ENCODE measurements at regions not wholly inside any gene's neighbourhood (a gene's known extent, or its start where the extent isn't known, plus 50 kb on each side); places are given as distances from the start of the nearest gene placed in this dataset.

GRCh38 chr10:32180390-32181280, 124.4 kb upstream of the KIF5B start:
- TF ChIP-seq, protein P1, sequence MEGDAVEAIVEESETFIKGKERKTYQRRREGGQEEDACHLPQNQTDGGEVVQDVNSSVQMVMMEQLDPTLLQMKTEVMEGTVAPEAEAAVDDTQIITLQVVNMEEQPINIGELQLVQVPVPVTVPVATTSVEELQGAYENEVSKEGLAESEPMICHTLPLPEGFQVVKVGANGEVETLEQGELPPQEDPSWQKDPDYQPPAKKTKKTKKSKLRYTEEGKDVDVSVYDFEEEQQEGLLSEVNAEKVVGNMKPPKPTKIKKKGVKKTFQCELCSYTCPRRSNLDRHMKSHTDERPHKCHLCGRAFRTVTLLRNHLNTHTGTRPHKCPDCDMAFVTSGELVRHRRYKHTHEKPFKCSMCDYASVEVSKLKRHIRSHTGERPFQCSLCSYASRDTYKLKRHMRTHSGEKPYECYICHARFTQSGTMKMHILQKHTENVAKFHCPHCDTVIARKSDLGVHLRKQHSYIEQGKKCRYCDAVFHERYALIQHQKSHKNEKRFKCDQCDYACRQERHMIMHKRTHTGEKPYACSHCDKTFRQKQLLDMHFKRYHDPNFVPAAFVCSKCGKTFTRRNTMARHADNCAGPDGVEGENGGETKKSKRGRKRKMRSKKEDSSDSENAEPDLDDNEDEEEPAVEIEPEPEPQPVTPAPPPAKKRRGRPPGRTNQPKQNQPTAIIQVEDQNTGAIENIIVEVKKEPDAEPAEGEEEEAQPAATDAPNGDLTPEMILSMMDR (IDR thresholded peaks at IDR 0.05; ENCODE audit: poor library complexity, severe bottlenecking), result no peak
- no peak for TF ChIP-seq MXI1 (conservative IDR thresholded peaks at IDR 0.05; ENCODE audit: poor library complexity, severe bottlenecking)
- no peak for TF ChIP-seq EZH2 (IDR thresholded peaks at IDR 0.05; ENCODE audit: borderline replicate concordance, insufficient read depth, low read length, poor library complexity, severe bottlenecking)
- TF ChIP-seq TAF1 (IDR thresholded peaks at IDR 0.05; ENCODE audit: low read depth), result no peak
- no peak for TF ChIP-seq EP300 (conservative IDR thresholded peaks at IDR 0.05; ENCODE audit: poor library complexity, severe bottlenecking)
- TF ChIP-seq REST (IDR thresholded peaks at IDR 0.05; ENCODE audit: borderline replicate concordance), result no peak
- no peak for TF ChIP-seq POLR2AphosphoS5 (IDR thresholded peaks at IDR 0.05)
- TF ChIP-seq SMC3 (conservative IDR thresholded peaks at IDR 0.05; ENCODE audit: poor library complexity), result no peak
- no peak for TF ChIP-seq RAD21 (conservative IDR thresholded peaks at IDR 0.05)
- Histone ChIP-seq H3K27me3 (ENCODE audit: insufficient read depth, low read depth, low read length) (no peaks in the 10 kb centered on the region), H3K9ac (ENCODE audit: low read length) (no peak overlapping the region), H3K4me3 (ENCODE audit: low read length) (no peak overlapping the region), H3K9me2 (ENCODE audit: insufficient read depth, low read length) (no peaks in the 10 kb centered on the region), H3F3A (ENCODE audit: insufficient read depth, low read length, poor library complexity, severe bottlenecking) (no peaks in the 10 kb centered on the region), H3K79me2 (replicated peaks; ENCODE audit: insufficient read depth, low read length) (no peaks in the 10 kb centered on the region), H4K20me1 (ENCODE audit: insufficient read depth) (no peaks in the 10 kb centered on the region), H3K36me3 (ENCODE audit: insufficient read depth, low read length) (no peaks in the 10 kb centered on the region), H3K27ac (ENCODE audit: low read length) (no peak overlapping the region), H3K9me3 (ENCODE audit: low read length) (no peaks in the 10 kb centered on the region), H2AFZ (ENCODE audit: low read depth, low read length) (no peak overlapping the region), H3K4me2 (ENCODE audit: low read length) (no peak overlapping the region)

DNA sequence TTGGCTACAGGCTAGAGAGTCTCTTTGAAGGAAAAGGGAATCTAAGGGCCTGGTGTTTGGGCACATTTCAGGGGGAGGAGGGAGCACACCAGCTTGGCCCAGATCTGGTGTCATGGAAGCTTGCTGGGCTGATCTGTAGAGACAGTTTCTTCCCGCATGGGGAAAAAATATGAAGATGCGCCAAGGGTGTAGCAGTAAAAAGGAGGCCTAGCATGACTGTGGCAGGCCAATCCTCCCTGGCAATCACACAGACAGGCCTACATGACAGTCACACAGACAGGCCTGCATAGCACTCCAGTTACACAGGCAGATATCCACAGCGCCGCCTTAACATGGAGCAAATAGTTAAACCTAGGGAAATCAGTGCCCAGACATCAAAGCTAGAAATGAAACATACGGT, 123.6 kb upstream of the KIF5B start:
- no peaks in the 10 kb centered on the region for H3K9me3 ChIP-seq (ENCODE audit: low read length)

More for the DNA sequence above, 123.6 kb upstream of the KIF5B start:
- no peaks in the 10 kb centered on the region for H3K9me2 ChIP-seq (ENCODE audit: insufficient read depth, low read length)
- H3K27ac ChIP-seq (ENCODE audit: low read length), result no peak overlapping the region
- H3K4me3 ChIP-seq (ENCODE audit: low read length), result no peak overlapping the region
- no peaks in the 10 kb centered on the region for H4K20me1 ChIP-seq (ENCODE audit: insufficient read depth)
- TF ChIP-seq REST (IDR thresholded peaks at IDR 0.05; ENCODE audit: borderline replicate concordance) (no peak), EP300 (conservative IDR thresholded peaks at IDR 0.05; ENCODE audit: poor library complexity, severe bottlenecking) (no peak), EZH2 (IDR thresholded peaks at IDR 0.05; ENCODE audit: borderline replicate concordance, insufficient read depth, low read length, poor library complexity, severe bottlenecking) (no peak), SMC3 (conservative IDR thresholded peaks at IDR 0.05; ENCODE audit: poor library complexity) (no peak), TAF1 (IDR thresholded peaks at IDR 0.05; ENCODE audit: low read depth) (no peak), POLR2AphosphoS5 (IDR thresholded peaks at IDR 0.05) (no peak), RAD21 (conservative IDR thresholded peaks at IDR 0.05) (no peak), MXI1 (conservative IDR thresholded peaks at IDR 0.05; ENCODE audit: poor library complexity, severe bottlenecking) (no peak)
- TF ChIP-seq, protein P1 (IDR thresholded peaks at IDR 0.05; ENCODE audit: poor library complexity, severe bottlenecking), result no peak
- no peak overlapping the region for H2AFZ ChIP-seq (ENCODE audit: low read depth, low read length)
- no peak overlapping the region for H3K9ac ChIP-seq (ENCODE audit: low read length)
- H3K27me3 ChIP-seq (ENCODE audit: insufficient read depth, low read depth, low read length), result no peaks in the 10 kb centered on the region
- no peaks in the 10 kb centered on the region for H3K79me2 ChIP-seq (replicated peaks; ENCODE audit: insufficient read depth, low read length)
- H3K36me3 ChIP-seq (ENCODE audit: insufficient read depth, low read length), result no peaks in the 10 kb centered on the region
- H3F3A ChIP-seq (ENCODE audit: insufficient read depth, low read length, poor library complexity, severe bottlenecking), result no peaks in the 10 kb centered on the region
- H3K4me2 ChIP-seq (ENCODE audit: low read length), result no peak overlapping the region
